K562 (cell line): ENCODE measurements at regions not wholly inside any gene's neighbourhood (a gene's known extent, or its start where the extent isn't known, plus 50 kb on each side); places are given as distances from the start of the nearest gene placed in this dataset.

Source experiments
- ATF7 ChIP-seq: fragments of 450-650 bp; IDR thresholded peaks from 2 replicates; pipeline ENCODE4 v1.7.1; 2014; ENCODE audit warnings: mild to moderate bottlenecking, moderate library complexity
- ELF1 ChIP-seq: fragments of 200-800 bp; sonication (Bioruptor generic); IDR thresholded peaks from 2 replicates; pipeline ENCODE4 v1.6.1; 2016; ENCODE audit warnings: missing genetic modification characterization, missing compliant biosample characterization
- JUND ChIP-seq, 2 experiments: IDR thresholded peaks; 2 replicates in 1 of 2; 3 replicates in 1 of 2; pipeline ENCODE4 v1.6.1; 2011; ENCODE audit warnings: borderline replicate concordance in 2 of 2, low read depth in 2 of 2, low read length in 2 of 2, improper control_type of control experiment in 1 of 2, missing biosample characterization in 1 of 2, missing genetic modification characterization in 1 of 2, missing genetic modification reagents in 1 of 2
- NR3C1 ChIP-seq: sonication (generic); formaldehyde crosslinking; IDR thresholded peaks from 2 replicates; pipeline ENCODE4 v1.8.1; 2022; ENCODE audit warnings: missing genetic modification reagents
- POLR2AphosphoS2 ChIP-seq: IDR thresholded peaks from 2 replicates; pipeline ENCODE4 v1.6.1; 2012; ENCODE audit warnings: low read length, improper control_type of control experiment
- XRCC5 ChIP-seq: fragments of 200-400 bp; formaldehyde crosslinking; IDR thresholded peaks from 2 replicates; pipeline ENCODE4 v1.6.1; 2017; ENCODE audit warnings: low read depth, mild to moderate bottlenecking, low read length
- ZKSCAN1 ChIP-seq: fragments of 150-350 bp; IDR thresholded peaks from 2 replicates; pipeline ENCODE4 v1.6.1; 2016; ENCODE audit warnings: low read depth, low read length
- ZNF239 ChIP-seq: fragments of 250-450 bp; sonication (Bioruptor Pico); IDR thresholded peaks from 2 replicates; pipeline ENCODE4 v1.4.0; 2020; ENCODE audit warnings: mild to moderate bottlenecking
- ZNF785 ChIP-seq: fragments of 250-450 bp; sonication (Bioruptor Pico); IDR thresholded peaks from 2 replicates; pipeline ENCODE4 v1.4.0; 2020; ENCODE audit warnings: mild to moderate bottlenecking
- TF ChIP-seq, protein P1 (sequence below): fragments of 450-650 bp; IDR thresholded peaks from 2 replicates; pipeline ENCODE4 v1.6.1; 2018; ENCODE audit not compliant: partially characterized antibody
- TF ChIP-seq, protein P2 (sequence below), 3 experiments: IDR thresholded peaks in 2 of 3; conservative IDR thresholded peaks in 1 of 3; 2 replicates each; pipeline ENCODE4 v1.5.1; 2011 to 2012; ENCODE audit warnings: low read length in 3 of 3, mild to moderate bottlenecking in 3 of 3, control low read depth in 2 of 3, improper control_type of control experiment in 1 of 3, inconsistent platforms in 1 of 3, low read depth in 1 of 3, mixed read lengths in 1 of 3, moderate library complexity in 1 of 3; ENCODE audit not compliant: insufficient read depth in 2 of 3
- TF ChIP-seq, protein P3 (sequence below): sonication (generic); formaldehyde crosslinking; IDR thresholded peaks from 2 replicates; pipeline ENCODE4 v1.8.0; 2023; ENCODE audit warnings: mild to moderate bottlenecking, missing genetic modification reagents

DNA sequence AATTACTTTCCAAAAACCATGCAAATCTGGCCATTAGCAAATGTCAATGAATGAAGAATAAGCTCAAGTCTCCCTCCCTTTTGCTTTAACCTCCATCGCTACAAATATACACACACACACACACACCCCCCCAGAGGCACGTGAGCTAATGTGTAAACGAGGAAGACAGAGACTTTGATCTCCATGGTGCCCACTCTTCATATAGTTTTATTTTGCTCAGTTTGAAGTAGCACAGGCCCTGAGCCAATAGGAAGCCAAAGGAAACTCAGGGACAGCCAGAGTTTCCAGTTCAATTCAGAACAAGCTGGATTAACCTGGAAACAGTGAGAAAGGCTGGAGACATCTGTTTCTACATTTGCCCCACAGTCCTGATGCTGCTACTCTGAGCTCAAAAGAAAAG lies 248.4 kb upstream of the MEIS1 start:
- TF ChIP-seq ZKSCAN1 (no peak), ZNF239 (CRISPR knock-in tag) (no peak), JUND (IDR thresholded peaks at IDR 0.05; ENCODE audit: borderline replicate concordance, low read depth, low read length) (no peak), JUND (tag; IDR thresholded peaks at IDR 0.05; ENCODE audit: borderline replicate concordance, low read depth, low read length) (no peak), ELF1 (tag) (no peak), POLR2AphosphoS2 (no peak), ATF7 (no peak), XRCC5 (no peak), ZNF785 (CRISPR knock-in tag) (no peak), NR3C1 (CRISPR knock-in tag) (no peak)
- TF ChIP-seq, protein P1, sequence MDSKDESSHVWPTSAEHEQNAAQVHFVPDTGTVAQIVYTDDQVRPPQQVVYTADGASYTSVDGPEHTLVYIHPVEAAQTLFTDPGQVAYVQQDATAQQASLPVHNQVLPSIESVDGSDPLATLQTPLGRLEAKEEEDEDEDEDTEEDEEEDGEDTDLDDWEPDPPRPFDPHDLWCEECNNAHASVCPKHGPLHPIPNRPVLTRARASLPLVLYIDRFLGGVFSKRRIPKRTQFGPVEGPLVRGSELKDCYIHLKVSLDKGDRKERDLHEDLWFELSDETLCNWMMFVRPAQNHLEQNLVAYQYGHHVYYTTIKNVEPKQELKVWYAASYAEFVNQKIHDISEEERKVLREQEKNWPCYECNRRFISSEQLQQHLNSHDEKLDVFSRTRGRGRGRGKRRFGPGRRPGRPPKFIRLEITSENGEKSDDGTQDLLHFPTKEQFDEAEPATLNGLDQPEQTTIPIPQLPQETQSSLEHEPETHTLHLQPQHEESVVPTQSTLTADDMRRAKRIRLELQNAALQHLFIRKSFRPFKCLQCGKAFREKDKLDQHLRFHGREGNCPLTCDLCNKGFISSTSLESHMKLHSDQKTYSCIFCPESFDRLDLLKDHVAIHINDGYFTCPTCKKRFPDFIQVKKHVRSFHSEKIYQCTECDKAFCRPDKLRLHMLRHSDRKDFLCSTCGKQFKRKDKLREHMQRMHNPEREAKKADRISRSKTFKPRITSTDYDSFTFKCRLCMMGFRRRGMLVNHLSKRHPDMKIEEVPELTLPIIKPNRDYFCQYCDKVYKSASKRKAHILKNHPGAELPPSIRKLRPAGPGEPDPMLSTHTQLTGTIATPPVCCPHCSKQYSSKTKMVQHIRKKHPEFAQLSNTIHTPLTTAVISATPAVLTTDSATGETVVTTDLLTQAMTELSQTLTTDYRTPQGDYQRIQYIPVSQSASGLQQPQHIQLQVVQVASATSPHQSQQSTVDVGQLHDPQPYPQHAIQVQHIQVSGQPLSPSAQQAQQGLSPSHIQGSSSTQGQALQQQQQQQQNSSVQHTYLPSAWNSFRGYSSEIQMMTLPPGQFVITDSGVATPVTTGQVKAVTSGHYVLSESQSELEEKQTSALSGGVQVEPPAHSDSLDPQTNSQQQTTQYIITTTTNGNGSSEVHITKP = no peak
- TF ChIP-seq, protein P2, sequence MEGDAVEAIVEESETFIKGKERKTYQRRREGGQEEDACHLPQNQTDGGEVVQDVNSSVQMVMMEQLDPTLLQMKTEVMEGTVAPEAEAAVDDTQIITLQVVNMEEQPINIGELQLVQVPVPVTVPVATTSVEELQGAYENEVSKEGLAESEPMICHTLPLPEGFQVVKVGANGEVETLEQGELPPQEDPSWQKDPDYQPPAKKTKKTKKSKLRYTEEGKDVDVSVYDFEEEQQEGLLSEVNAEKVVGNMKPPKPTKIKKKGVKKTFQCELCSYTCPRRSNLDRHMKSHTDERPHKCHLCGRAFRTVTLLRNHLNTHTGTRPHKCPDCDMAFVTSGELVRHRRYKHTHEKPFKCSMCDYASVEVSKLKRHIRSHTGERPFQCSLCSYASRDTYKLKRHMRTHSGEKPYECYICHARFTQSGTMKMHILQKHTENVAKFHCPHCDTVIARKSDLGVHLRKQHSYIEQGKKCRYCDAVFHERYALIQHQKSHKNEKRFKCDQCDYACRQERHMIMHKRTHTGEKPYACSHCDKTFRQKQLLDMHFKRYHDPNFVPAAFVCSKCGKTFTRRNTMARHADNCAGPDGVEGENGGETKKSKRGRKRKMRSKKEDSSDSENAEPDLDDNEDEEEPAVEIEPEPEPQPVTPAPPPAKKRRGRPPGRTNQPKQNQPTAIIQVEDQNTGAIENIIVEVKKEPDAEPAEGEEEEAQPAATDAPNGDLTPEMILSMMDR (IDR thresholded peaks at IDR 0.05 in 2 of 3, conservative IDR thresholded peaks at IDR 0.05 in 1 of 3; ENCODE audit: insufficient read depth in 2 of 3, low read depth in 1 of 3, low read length in 3 of 3) = no peak
- TF ChIP-seq, protein P3, sequence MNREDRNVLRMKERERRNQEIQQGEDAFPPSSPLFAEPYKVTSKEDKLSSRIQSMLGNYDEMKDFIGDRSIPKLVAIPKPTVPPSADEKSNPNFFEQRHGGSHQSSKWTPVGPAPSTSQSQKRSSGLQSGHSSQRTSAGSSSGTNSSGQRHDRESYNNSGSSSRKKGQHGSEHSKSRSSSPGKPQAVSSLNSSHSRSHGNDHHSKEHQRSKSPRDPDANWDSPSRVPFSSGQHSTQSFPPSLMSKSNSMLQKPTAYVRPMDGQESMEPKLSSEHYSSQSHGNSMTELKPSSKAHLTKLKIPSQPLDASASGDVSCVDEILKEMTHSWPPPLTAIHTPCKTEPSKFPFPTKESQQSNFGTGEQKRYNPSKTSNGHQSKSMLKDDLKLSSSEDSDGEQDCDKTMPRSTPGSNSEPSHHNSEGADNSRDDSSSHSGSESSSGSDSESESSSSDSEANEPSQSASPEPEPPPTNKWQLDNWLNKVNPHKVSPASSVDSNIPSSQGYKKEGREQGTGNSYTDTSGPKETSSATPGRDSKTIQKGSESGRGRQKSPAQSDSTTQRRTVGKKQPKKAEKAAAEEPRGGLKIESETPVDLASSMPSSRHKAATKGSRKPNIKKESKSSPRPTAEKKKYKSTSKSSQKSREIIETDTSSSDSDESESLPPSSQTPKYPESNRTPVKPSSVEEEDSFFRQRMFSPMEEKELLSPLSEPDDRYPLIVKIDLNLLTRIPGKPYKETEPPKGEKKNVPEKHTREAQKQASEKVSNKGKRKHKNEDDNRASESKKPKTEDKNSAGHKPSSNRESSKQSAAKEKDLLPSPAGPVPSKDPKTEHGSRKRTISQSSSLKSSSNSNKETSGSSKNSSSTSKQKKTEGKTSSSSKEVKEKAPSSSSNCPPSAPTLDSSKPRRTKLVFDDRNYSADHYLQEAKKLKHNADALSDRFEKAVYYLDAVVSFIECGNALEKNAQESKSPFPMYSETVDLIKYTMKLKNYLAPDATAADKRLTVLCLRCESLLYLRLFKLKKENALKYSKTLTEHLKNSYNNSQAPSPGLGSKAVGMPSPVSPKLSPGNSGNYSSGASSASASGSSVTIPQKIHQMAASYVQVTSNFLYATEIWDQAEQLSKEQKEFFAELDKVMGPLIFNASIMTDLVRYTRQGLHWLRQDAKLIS (CRISPR knock-in tag) = no peak
